Activated CD8-positive, alpha-beta memory T cell treated with anti-CD3 and anti-CD28 coated beads, Interleukin-2, amount 50 U/mL, for 48 hours (primary cell): ENCODE measurements at regions not wholly inside any gene's neighbourhood (a gene's known extent, or its start where the extent isn't known, plus 50 kb on each side); places are given as distances from the start of the nearest gene placed in this dataset.
"Not testable (repeated sequence)": the region's sequence is repeated elsewhere in the genome, so short reads cannot be mapped to it uniquely, and the experiment has no call there.

ENCODE experiments used
- DNase-seq: peaks from one replicate; pipeline ENCODE4 v3.0.0-alpha.2; 2020

DNA sequence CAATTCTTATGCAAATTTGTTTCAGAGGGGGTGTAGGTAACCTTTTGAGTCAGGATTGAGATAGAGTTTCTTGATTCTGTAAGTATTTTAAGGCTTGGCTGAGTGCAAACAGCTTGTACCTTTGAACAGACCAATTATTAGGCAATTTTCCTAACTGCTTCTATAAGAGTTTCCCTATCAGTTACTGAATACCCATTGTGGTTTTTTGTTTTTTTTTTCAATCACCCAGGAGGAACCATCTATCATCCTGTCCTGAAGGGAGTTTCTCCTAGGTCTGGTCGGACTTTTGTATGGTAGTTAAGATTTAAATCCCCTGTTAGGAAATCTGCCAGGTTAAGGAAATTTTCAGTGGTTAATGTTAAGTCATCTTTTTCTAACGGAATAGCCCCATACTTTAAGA, 319.4 kb upstream of the SLC39A10 start:
- DNase-seq = no peak

DNA sequence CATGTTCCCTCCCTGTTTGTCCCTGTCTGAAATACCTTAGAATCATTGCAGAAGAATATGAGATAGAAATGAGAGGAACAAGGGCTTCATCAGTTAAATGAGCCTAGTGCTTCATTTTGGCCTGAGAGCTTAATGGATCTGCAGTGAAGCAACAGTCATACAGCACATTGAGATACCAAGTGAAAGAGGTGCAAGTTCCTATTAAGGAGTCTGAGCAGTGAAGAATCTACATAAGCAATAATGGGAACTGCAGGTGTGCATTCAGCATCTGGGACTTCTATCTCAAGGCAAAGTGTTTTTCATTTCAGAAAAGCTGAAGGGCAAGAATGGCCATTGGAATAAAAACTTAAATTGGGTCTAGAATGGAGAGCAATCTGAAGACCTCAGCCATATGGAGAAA, 323.2 kb upstream of the SLC39A10 start:
- no peak for DNase-seq

DNA sequence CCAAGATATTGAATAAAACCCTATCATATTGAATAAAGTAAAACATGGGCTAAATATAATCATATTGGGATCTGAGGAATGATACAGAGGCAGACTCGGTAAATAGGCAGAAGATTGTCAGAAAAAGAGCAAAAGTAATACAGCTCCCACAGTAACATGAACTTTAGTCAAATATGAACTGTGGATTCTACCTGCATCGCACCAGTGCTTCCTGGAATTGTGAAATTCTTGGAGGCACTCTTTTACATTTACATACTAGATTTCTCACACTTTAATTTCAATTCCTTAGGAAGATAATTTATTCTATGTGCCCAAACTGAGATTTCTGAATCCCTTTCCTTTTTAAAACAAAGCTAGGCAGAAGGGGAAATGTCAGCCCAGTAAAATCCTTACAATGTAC, 325.1 kb upstream of the SLC39A10 start:
- DNase-seq = no peak

DNA sequence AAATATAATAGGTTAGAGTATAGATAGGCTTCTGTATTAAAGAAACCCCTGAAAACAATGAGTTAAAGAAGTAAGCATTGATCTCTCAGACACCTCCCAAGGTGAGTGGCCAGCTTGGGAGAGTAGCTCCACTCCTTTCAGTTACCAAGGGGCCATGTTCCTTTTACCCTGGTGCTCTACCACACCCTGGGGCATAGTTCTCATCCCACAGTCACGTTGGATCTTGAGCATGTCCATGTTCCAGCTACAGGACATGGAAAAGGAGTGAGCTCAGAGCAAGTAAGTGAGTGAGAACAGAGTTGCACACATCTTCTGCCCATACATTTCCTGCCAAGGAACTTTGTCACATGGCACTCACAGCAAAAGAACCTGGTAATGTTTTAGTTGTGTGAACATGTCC, 325.9 kb upstream of the SLC39A10 start:
- no peak for DNase-seq

DNA sequence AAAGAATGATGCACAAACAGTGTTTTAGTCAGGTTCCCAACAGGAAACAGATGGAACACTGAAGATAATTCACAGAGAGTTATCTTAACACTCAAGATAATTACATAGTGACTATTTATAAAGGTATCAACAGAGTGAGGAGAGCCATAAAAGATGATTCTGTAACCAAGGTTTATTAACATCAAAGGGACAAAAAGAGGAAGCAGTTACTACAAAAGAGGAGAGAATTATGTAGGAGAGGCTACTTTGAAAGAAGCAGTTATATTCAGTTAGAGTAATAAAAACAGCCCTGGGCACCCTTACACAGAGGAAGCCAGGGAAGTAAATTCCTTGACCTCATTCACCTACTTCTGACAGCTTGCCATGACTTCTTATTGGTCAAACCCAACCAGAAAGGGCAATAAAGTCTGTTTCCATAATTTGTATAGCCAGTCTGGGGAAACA, 326.5 kb upstream of the SLC39A10 start:
- DNase-seq = no peak

DNA sequence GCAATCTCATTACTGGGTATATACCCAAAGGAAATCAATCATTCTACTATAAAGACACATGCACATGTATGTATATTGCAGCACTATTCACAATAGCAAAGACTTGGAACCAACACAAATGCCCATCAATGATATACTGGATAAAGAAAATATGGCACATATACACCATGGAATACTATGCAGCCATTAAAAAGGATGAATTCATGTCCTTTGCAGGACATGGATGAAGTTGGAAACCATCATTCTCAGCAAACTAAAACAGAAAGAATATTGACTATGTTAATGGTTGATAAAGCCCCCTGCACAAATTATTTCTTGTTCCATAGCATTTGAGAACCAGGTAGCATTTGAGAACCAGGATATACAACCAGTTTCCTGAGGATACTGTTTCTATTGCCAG, 327.2 kb upstream of the SLC39A10 start:
- not testable (repeated sequence) for DNase-seq

DNA sequence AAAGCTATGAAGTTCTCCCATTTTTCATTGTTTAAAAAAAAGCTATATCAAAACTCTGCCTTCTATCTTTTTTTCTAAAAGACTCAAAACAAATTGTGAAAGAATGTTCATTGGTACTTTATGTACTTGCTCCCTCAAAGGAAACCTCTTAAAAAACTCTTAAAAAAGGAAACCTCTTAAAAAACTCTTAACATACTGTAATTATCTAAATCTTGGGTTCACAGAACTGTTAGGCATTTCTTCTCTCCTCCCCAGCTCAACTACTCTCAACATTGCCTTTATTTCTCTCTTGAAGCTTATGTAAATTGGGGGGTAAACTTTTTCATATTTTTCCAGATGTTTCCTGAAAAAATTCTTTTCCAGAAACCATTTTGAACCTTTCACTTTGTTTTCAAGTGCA, 330.5 kb upstream of the SLC39A10 start:
- no peak for DNase-seq

DNA sequence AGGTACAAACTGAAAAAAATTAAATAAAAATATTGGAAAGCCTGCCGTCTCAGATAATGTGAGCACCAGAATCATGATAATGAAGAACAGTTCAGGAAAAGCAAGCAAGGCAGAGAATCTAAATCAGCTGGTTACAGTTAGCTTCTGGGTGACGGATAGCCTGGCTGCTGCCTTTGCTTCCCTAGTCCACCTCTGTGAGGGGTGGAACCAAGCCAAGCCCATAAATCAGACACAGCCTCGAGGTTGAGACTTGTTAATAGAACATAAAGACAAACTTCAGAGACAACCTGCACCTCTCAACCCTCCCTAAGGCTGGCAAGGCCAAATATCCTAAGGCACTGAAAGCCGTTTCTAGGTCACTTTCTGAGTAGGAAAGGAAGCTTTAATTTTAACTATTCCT, 334.7 kb upstream of the SLC39A10 start:
- DNase-seq = no peak

DNA sequence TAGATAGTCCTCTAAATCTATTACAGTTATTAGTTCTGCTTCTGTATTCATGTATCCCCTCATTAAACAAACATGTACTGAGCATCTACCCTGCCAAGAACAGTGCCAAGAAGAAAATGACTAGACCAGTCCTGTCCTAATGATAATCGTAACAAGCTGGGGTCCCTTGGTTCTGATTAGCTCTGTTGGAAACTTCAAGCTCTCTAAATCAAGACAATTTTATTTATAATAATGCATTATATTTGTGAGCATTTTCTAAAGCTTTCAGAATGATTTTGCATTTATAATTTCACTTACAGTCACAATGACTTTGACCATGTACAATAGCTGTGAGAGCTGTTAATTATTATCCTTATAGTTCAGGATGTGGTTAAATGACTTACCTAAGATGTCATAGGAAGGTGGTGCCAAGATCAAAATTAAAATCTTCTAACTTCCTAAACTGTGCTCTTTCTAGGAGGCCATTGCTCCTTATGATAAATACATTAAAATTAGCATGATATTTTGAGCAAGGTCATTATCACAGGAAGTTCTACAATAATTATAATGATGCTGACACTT, 336.5 kb upstream of the SLC39A10 start:
- DNase-seq = no peak

DNA sequence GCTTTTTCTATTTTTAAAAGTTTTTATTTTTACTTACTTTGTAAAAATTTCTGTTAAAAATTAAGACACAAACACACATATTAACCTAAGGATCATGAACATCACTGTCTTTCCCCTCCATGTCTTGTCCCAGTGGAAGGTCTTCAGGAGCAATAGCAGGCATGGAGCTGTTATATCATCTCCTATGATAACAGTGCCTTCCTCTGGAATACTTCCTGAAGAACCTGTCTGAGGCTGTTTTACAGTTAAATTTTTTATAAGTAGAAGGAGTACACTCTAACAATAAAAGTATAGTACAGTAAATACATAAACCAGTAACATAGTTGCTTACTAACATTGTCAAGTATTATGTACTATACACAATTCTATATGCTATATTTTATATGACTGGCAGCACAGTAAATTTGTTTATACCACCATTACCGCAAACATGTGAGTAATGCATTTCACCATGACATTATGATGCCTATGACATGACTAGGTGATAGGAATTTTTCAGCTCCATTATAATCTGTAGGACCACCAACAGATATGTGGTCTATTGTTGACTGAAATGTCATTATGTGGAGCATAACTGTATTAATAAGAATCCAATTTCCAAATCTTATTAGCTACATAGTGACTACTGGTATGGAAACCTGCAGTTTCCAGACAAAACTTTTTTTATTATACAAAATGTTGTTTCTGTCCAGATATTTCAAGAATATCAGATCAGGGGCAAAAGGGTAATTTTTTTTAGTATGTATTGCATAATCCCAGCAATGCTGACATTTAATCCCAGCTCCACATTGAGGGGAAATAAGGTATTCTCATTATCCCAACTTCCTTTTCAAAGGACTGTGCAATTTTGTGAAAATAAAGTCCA, 337.2 kb upstream of the SLC39A10 start:
- no peak for DNase-seq

DNA sequence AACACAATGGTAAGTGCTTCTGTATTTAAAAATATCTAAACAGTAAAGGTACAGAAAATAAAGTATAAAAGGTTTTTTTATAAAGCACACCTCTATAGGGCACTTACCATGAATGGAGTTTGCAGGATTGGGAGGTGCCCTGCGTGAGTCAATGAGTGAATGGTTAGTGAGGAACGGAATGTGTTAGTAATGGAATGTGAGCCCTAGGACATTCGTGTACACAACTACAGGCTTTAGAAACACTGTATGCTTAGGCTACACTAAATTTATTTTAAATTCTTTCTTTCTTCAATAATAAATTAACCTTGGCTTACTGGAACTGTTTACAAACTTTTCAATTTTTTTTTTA, 337.9 kb upstream of the SLC39A10 start:
- DNase-seq = no peak

DNA sequence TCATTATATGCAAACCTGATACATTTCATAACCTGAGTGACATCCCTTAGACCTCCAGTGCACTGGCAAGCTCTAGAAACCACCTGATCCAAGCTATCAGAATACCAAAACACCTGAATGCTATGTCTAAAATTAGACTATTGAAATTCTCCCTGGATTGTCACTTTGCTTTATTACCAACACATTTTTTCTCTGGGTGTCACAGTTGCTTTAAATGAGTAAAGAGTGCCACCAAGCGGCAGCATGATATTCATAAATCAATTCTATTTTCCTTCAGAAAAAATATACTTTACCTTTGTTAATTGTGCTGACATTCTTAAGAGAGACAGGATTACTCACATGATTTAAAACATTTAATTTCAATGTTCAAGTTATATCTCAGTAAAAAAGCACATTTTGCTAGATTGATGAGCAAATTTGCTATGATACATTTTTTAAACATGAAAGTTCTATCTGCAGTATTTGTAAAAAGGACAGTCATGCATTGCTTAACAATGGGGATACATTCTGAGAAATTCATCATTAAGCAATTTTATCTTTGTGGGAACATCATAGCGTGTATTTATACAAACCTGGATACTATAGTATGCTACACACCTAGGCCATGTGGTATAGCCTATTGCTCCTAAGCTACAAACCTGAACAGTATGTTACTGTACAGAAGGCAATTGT, 338.4 kb upstream of the SLC39A10 start:
- no peak for DNase-seq

DNA sequence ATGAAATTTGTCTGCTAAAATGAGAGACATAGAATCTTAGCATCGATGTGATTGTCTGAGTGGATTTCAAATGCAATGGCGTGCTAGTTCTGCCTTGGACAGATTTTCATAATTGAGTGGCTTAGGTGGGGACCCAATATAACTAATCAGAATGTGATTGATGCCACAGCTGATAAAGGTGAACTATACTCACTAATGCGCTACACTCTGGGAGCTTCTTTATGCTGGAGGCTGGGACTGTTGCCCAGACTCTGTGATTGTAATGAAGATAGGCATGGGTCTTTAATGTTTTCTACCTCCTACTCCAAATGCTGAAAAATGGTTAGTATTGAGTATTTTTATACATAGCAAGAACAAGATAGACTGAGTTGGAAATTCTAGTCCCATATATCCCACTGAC, 339.5 kb upstream of the SLC39A10 start:
- DNase-seq = no peak

DNA sequence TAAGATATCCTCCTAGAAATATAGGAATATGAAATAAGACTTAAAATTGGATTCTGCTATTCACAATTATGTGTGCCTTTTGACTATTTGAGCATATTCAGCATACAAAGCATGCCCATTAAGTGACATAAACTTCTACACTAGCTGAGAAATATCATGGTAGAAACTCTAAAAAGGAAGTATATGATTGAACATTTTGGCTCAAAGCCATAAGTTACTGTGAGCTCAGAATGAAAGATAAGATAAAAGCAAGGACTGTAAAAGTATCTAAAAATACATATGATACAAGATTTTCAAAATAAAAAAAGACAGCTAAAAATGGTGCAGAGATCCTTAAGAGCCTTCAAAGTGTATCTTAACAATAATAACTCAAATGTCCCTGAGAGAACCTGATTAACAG, 340.5 kb upstream of the SLC39A10 start:
- no peak for DNase-seq

DNA sequence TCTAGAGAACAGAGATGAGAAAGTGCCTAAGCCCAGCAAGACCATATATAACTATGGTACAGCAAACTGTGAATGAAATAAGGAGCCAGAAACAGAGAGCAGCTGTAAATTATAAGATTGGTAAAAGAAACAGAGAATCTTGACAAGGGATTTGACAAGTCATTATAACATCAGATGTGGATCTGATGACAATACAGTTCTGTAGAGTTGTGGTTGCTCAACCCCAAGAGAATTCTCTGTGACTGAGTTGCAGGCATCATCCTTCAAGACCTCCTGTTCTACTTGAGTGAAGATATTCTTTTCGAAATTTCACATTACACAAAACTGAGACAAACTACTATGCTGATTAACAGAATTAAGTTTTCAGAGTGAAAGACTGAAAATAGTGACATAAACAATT, 343.1 kb upstream of the SLC39A10 start:
- no peak for DNase-seq

DNA sequence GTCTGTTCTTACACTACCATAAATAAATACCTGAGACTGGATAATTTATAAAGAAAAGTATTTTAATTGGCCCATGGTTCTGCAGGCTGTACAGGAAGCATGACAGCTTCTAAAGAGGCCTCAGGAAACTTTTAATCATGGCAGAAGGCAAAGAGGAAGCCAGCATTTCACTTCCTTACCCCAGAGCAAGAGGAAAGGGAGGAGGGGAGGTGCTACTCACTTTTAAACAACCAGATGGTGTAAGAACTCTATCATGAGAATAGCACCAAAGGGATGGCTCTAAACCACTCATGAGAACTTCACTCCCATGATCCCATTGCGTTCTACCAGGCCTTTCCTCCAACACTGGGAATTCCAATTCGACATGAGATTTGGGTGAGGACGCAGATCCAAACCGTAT, 344.4 kb upstream of the SLC39A10 start:
- no peak for DNase-seq

DNA sequence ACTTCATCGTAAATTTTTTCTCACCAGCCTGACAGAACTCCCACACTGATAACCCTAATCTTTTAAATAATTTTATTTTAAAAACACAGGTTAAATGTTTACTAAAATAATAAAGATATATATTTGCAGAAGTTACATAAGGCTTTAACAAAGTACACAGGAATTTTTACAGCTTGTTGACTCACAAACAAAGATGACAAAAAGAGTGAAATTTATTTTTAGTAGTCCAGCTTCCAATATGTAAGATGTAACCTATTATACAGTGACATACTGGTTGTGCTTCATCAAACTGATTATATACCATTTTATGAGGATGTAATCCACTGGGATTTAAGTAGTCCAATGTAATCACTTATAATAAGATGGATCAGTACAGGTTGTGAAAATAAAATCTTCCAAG, 348.9 kb upstream of the SLC39A10 start:
- DNase-seq = no peak

DNA sequence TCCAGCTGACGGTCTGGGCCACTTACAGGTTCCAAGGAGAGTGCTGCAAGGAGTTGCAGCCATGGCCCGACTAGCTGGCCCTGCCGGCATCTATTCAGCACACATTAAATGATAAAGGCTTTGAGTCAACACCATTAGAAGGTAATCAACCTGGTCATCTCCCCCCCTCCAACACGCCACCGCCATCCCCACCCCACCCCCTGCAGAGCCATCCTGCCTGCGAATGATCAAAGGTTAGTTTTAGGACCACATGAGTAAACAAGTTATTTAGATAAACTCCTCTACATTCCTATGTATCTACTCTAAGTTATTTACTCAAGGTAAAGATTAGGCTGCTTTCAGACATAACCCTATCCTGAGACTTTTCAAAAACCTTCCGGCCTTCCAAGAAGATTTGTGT, 349.3 kb upstream of the SLC39A10 start:
- no peak for DNase-seq

DNA sequence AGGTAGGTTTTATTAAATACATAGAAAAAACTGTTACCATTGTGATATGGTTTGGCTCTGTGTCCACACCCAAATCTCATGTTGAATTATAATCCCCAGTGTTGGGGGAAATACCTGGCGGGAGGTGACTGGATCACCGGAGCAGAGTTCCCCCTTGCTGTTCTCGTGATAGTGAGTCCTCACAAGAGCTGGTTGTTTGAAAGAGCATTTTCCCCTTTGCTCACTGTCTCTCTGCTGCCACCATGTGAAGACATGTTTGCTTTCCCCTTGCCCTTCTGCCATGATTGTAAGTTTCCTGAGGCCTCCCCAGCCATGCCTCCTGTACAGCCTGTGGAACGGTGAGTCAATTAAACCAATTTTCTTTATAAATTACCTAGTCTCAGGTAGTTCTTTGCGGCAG, 352.7 kb upstream of the SLC39A10 start:
- DNase-seq = no peak

DNA sequence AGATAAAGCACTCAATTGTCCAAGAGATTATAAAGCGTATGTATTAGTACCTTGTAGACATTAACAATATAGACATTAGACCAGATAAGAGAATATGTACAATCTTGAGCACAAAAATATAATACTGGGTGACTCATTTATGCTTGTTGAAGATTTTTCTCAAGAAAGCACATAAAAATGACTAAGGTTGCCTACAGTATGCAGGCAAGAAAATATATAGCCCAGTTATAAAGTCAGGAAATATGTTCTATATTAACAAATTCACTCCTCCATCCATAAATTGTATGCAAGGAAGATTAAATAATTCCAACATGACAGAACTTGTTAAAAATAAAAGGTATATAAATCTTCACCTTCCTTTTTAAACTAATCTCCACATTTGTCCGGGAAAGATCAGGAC, 356.4 kb upstream of the SLC39A10 start:
- no peak for DNase-seq

DNA sequence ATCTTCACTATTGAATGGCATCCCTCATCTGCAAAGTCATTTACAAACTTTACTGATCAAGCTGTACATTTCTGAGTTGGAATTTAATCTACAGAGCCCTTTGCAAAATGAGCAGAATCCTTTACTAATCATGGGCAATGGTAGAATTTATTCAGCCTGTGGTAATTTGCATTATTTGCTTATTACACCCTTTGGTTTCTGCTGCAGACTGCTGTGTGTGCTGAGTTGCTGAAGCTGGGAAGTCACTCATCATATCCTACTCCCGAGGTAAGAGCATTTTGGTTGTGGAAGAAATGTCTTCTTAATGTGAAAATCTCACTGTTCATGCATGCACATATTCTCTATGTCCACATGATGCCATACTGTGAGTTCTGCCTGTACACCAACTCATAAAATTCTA, 357.4 kb upstream of the SLC39A10 start:
- no peak for DNase-seq

DNA sequence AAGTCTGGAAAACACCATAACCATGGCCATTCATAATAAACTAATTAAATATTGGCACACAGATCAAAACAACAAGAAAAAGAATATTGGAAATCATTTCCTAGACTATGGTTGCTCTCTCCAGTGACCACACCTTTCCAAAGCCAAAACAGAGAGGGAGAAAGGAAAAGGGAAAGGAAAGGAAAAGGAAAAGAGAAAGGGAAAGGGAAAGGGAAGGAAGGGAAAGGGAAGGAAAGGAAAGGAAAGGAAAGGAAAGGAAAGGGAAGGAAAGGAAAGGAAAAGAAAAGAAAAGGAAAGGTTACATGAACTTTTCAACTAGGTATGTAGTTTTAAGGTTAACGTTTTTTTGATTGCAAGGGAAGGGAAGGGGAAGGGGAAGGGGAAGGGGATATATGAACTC, 360.5 kb upstream of the SLC39A10 start:
- no peak for DNase-seq

DNA sequence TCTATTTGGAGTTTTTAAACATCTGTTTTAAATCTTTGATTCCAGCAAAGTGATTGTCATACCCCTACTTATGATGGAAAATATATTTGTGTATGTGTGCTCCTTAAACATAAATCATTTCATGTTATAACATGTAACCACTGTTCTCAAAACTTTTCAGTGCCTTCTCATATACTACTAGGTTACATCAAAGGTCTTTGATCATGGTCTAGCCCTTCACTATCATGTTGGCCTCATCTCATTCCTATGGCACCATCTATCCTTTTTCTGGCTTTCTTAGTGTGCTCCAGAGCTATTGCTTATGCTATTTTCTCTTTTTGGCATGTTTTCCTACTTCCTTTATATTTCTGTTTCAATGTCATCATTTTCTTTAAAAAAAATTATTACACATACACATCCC, 367.9 kb upstream of the SLC39A10 start:
- no peak for DNase-seq

DNA sequence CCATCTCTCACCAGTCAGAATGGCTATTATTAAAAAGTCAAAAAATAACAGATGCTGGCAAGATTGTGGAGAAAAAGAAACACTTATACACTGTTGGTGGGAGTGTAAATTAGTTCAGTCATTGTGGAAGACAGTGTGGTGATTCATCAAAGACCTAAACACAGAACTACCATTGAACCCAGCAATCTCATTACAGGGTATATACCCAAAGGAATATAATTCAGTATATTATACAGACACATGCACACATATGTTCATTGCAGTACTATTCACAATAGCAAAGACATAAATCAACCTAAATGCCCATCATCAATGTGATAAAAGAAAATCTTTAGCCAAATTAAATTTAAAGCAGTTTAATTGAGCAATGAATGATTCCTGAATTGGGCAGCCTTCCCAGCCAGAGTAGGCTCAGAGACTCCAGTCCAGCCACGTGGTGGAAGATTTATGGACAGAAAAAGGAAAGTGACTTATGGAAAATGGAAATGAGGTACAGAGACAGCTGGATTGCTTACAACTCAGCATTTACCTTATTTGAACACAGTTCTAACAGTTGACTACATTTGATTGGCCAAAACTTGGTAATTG, 377.1 kb upstream of the SLC39A10 start:
- no peak for DNase-seq
